Fibroblast of villous mesenchyme (primary cell): ENCODE measurements at regions not wholly inside any gene's neighbourhood (a gene's known extent, or its start where the extent isn't known, plus 50 kb on each side); places are given as distances from the start of the nearest gene placed in this dataset.

Experiments used
- DNase-seq: peaks from one replicate; pipeline ENCODE4 v3.0.0-alpha.2; 2010; ENCODE audit warnings: low read depth
- H3K4me3 ChIP-seq: 2 replicates; pipeline ENCODE4 v1.5.1; 2011; ENCODE audit warnings: low read depth, mild to moderate bottlenecking, low read length
- CTCF ChIP-seq: IDR thresholded peaks from 2 replicates; pipeline ENCODE4 v1.5.1; 2012; ENCODE audit warnings: low read depth, mild to moderate bottlenecking, low read length; ENCODE audit not compliant: insufficient read depth

- no peak overlapping the region for H3K4me3 ChIP-seq
- peak; percentile 62 for DNase-seq
- no peak for TF ChIP-seq CTCF
These were observed 420.5 kb downstream of the MAFB start for GRCh38 chr20:40268321-40269075.

GRCh38 chr20:40265825-40266533 is 423.1 kb downstream of the MAFB start:
- TF ChIP-seq CTCF = peak; percentile 44
- H3K4me3 ChIP-seq = no peak overlapping the region
- no peak for DNase-seq

- DNase-seq = no peak
- TF ChIP-seq CTCF = no peak
- no peak overlapping the region for H3K4me3 ChIP-seq
These were observed 426.8 kb downstream of the MAFB start for GRCh38 chr20:40262219-40262618.

GRCh38 chr20:40258931-40259330 is 430.1 kb downstream of the MAFB start:
- DNase-seq = no peak
- no peak overlapping the region for H3K4me3 ChIP-seq
- TF ChIP-seq CTCF = no peak

GRCh38 chr20:40257763-40258162 is 431.3 kb downstream of the MAFB start:
- no peak for DNase-seq
- no peak for TF ChIP-seq CTCF
- no peak overlapping the region for H3K4me3 ChIP-seq

- H3K4me3 ChIP-seq = no peak overlapping the region
- peak; percentile 7 for TF ChIP-seq CTCF
- DNase-seq = peak; percentile 36
These were observed 433.7 kb downstream of the MAFB start for GRCh38 chr20:40255365-40255764.
